ENCODE measurements at regions not wholly inside any gene's neighbourhood (a gene's known extent, or its start where the extent isn't known, plus 50 kb on each side); places are given as distances from the start of the nearest gene placed in this dataset.

DNA sequence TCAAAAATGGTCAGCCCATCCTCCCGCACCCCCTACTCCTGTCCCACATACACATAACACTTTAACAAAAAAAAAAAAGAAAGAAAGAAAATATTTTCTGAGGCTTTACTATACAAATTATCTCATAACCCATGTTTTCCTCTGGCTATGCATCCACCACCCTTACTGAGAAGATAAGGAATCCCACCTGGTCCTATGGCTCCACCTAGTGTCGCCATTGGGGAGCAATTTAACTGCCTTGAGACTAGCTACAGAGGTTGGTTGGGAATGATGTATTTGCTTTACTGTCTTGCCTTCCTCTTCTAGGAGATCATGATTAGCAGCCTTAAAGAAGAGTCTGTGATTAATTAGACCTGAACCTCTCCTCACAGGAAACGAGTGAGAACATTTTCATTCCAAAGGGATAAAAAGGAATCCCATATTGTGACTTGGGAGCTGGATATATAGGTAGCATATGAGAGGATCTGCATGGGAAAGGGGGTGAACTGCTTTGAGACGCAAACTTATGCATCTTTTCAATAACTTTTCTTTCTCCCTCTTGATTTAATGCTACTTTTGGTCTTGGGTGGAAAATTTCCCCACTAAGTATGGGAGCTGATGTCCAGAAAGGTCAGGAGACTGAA is 77.7 kb upstream of the SELENOP start:
- Mint-ChIP-seq H3K36me3 (ENCODE audit: insufficient read depth, unreplicated experiment) (no peaks in the 10 kb centered on the region), H3K4me1 (ENCODE audit: low read depth, unreplicated experiment) (no peaks in the 10 kb centered on the region), H3K27me3 (ENCODE audit: unreplicated experiment) (no peaks in the 10 kb centered on the region), H3K9me3 (ENCODE audit: low read depth, unreplicated experiment) (no peaks in the 10 kb centered on the region), H3K27ac (ENCODE audit: unreplicated experiment) (no peak overlapping the region), H3K4me3 (ENCODE audit: low read depth, unreplicated experiment) (no peak overlapping the region)
- intact Hi-C loops (cut with micrococcal nuclease; ENCODE audit: unreplicated experiment) = loop anchor here (1.0 to 10.0 kb wide), 8 partner anchors 82 to 1035 kb away; no protein-coding TSS in a partner anchor
- BruUV-seq (replicated peaks) = no TSS peak
- CTCF ChIA-PET = interaction anchor here (0.7 to 1.2 kb wide), 13 partner anchors 26 to 1033 kb away, joined by 3 to 7 read pairs (median 4); partner anchors contain the start of gene SELENOP
- TF ChIP-seq, protein P1, sequence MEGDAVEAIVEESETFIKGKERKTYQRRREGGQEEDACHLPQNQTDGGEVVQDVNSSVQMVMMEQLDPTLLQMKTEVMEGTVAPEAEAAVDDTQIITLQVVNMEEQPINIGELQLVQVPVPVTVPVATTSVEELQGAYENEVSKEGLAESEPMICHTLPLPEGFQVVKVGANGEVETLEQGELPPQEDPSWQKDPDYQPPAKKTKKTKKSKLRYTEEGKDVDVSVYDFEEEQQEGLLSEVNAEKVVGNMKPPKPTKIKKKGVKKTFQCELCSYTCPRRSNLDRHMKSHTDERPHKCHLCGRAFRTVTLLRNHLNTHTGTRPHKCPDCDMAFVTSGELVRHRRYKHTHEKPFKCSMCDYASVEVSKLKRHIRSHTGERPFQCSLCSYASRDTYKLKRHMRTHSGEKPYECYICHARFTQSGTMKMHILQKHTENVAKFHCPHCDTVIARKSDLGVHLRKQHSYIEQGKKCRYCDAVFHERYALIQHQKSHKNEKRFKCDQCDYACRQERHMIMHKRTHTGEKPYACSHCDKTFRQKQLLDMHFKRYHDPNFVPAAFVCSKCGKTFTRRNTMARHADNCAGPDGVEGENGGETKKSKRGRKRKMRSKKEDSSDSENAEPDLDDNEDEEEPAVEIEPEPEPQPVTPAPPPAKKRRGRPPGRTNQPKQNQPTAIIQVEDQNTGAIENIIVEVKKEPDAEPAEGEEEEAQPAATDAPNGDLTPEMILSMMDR (IDR thresholded peaks at IDR 0.05; ENCODE audit: unreplicated experiment) = peak; percentile 69
- DNase-seq = peak; percentile 86

DNA sequence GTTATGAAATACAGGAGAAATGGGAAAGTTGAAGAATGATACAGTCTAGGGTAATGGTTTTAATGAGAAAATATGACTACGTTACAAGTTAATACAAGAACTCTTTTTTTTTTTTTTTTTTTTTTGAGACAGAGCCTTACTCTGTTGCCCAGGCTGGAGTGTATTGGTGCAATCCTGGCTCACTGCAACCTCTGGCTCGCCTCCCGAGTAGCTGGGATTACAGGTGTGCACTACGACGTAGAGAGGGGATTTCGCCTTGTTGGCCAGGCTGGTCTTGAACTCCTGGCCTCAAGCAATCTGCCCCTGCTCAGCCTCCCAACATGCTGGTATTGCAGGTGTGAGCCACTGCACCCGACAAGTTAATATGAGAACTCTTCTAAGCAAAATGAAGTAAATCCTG is 77.1 kb upstream of the SELENOP start:
- intact Hi-C loops (cut with micrococcal nuclease; ENCODE audit: unreplicated experiment) = loop anchor here (1.0 to 10.0 kb wide), 8 partner anchors 81 to 1034 kb away; no protein-coding TSS in a partner anchor
- no peaks in the 10 kb centered on the region for H3K4me1 Mint-ChIP-seq (ENCODE audit: low read depth, unreplicated experiment)
- no peaks in the 10 kb centered on the region for H3K9me3 Mint-ChIP-seq (ENCODE audit: low read depth, unreplicated experiment)
- H3K27me3 Mint-ChIP-seq (ENCODE audit: unreplicated experiment) = no peaks in the 10 kb centered on the region
- no peaks in the 10 kb centered on the region for H3K36me3 Mint-ChIP-seq (ENCODE audit: insufficient read depth, unreplicated experiment)
- no peak for DNase-seq
- no peak overlapping the region for H3K4me3 Mint-ChIP-seq (ENCODE audit: low read depth, unreplicated experiment)
- TF ChIP-seq, protein P1 (IDR thresholded peaks at IDR 0.05; ENCODE audit: unreplicated experiment) = no peak
- no TSS peak for BruUV-seq (replicated peaks)
- CTCF ChIA-PET = interaction anchor here (0.9 to 1.2 kb wide), 9 partner anchors 30 to 1032 kb away, joined by 3 to 7 read pairs (median 4); partner anchors contain the start of gene SELENOP
- H3K27ac Mint-ChIP-seq (ENCODE audit: unreplicated experiment) = no peak overlapping the region

DNA sequence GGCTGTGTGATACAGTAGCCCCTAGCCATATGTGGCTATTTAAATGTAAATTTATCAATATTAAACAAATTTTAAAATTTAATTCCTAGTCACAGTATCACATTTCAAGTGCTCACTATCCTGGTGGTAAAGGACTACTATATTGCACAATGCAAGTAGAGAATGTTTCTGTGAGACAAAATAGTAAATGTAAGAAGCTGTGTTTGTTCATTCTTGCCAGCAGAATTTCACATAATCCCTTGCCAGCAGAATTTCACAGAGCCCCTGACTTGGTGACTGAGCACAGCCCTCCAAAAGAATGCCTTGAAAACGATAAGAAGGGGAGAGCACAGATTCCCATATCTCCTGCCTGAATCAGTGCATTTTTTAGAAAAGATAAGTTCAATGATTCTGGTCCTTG is 75.9 kb upstream of the SELENOP start:
- intact Hi-C loops (cut with micrococcal nuclease; ENCODE audit: unreplicated experiment) = loop anchor here (5.0 to 10.0 kb wide), 5 partner anchors 80 to 1033 kb away; no protein-coding TSS in a partner anchor
- H3K27me3 Mint-ChIP-seq (ENCODE audit: unreplicated experiment) = no peaks in the 10 kb centered on the region
- no peaks in the 10 kb centered on the region for H3K9me3 Mint-ChIP-seq (ENCODE audit: low read depth, unreplicated experiment)
- no TSS peak for BruUV-seq (replicated peaks)
- no peaks in the 10 kb centered on the region for H3K4me1 Mint-ChIP-seq (ENCODE audit: low read depth, unreplicated experiment)
- no peak overlapping the region for H3K4me3 Mint-ChIP-seq (ENCODE audit: low read depth, unreplicated experiment)
- no peak overlapping the region for H3K27ac Mint-ChIP-seq (ENCODE audit: unreplicated experiment)
- no peak for DNase-seq
- no peaks in the 10 kb centered on the region for H3K36me3 Mint-ChIP-seq (ENCODE audit: insufficient read depth, unreplicated experiment)
- TF ChIP-seq, protein P1 (IDR thresholded peaks at IDR 0.05; ENCODE audit: unreplicated experiment) = no peak
- CTCF ChIA-PET = no interaction called here

DNA sequence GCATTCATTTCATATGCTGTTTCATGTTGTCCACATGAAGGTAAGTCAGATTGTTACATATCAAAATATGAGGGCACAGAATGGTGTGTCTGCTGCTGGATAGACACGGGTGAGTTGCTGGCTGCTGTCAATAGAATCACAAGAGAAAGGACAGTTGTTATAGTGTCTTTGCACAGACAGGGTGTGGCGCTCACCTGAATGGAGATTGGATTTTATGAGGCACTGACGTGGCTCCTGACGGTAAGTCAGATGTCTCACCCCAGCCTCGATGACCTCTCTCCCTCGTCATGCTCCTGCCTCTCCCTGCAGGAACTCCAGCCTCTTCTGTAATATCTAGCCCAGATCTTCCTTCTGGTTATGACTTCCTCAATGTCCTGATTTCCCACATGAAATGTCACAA is 75.4 kb upstream of the SELENOP start:
- Mint-ChIP-seq H3K4me3 (ENCODE audit: low read depth, unreplicated experiment) (no peak overlapping the region), H3K27me3 (ENCODE audit: unreplicated experiment) (no peaks in the 10 kb centered on the region), H3K9me3 (ENCODE audit: low read depth, unreplicated experiment) (no peaks in the 10 kb centered on the region), H3K4me1 (ENCODE audit: low read depth, unreplicated experiment) (no peaks in the 10 kb centered on the region), H3K36me3 (ENCODE audit: insufficient read depth, unreplicated experiment) (no peaks in the 10 kb centered on the region), H3K27ac (ENCODE audit: unreplicated experiment) (no peak overlapping the region)
- peak; percentile 54 for DNase-seq
- TF ChIP-seq, protein P1 (IDR thresholded peaks at IDR 0.05; ENCODE audit: unreplicated experiment) = no peak
- intact Hi-C loops (cut with micrococcal nuclease; ENCODE audit: unreplicated experiment) = loop anchor here (5.0 to 10.0 kb wide), 5 partner anchors 80 to 1032 kb away; no protein-coding TSS in a partner anchor
- no TSS peak for BruUV-seq (replicated peaks)
- CTCF ChIA-PET = no interaction called here
